Trophoblast cell (in vitro differentiated cells and primary cell): ENCODE measurements at regions not wholly inside any gene's neighbourhood (a gene's known extent, or its start where the extent isn't known, plus 50 kb on each side); places are given as distances from the start of the nearest gene placed in this dataset.

Experiments
- DNase-seq, 2 donors: peaks; one replicate each; pipeline ENCODE4 v3.0.0-alpha.2; 2016
- H2AFZ ChIP-seq: 2 replicates; pipeline ENCODE4 v1.6.1; 2013; ENCODE audit warnings: low read length, moderate library complexity, mild to moderate bottlenecking; ENCODE audit not compliant: insufficient read depth, poor library complexity
- H2AK5ac ChIP-seq: 2 replicates; pipeline ENCODE4 v1.6.1; 2013; ENCODE audit warnings: mild to moderate bottlenecking, low read length
- H2BK120ac ChIP-seq: 2 replicates; pipeline ENCODE4 v1.6.1; 2013; ENCODE audit warnings: low read length, mild to moderate bottlenecking, moderate library complexity; ENCODE audit not compliant: insufficient read depth, poor library complexity
- H2BK12ac ChIP-seq: 2 replicates; pipeline ENCODE4 v1.6.1; 2013; ENCODE audit warnings: mild to moderate bottlenecking, low read length, moderate library complexity
- H2BK5ac ChIP-seq: 2 replicates; pipeline ENCODE4 v1.6.1; 2013; ENCODE audit warnings: low read length, low read depth, moderate library complexity, mild to moderate bottlenecking; ENCODE audit not compliant: poor library complexity
- H3K14ac ChIP-seq: 2 replicates; pipeline ENCODE4 v1.6.1; 2013; ENCODE audit warnings: mild to moderate bottlenecking, low read length
- H3K18ac ChIP-seq: 2 replicates; pipeline ENCODE4 v1.6.1; 2013; ENCODE audit warnings: mild to moderate bottlenecking, low read length
- H3K23ac ChIP-seq: 2 replicates; pipeline ENCODE4 v1.6.1; 2013; ENCODE audit warnings: low read length
- H3K27ac ChIP-seq: 2 replicates; pipeline ENCODE4 v1.5.1; 2013; ENCODE audit warnings: low read depth, mild to moderate bottlenecking, inconsistent platforms, low read length, moderate library complexity
- H3K27me3 ChIP-seq: 2 replicates; pipeline ENCODE4 v1.6.1; 2013; ENCODE audit warnings: inconsistent platforms, mild to moderate bottlenecking, low read length, moderate library complexity; ENCODE audit not compliant: insufficient read depth
- H3K36me3 ChIP-seq, 2 experiments: 1 replicate in 1 of 2; 2 replicates in 1 of 2; pipeline ENCODE4 v1.6.1; 2013; ENCODE audit warnings: low read length in 2 of 2, mild to moderate bottlenecking in 2 of 2, moderate library complexity in 1 of 2; ENCODE audit not compliant: insufficient read depth in 2 of 2, control insufficient read depth in 1 of 2
- H3K4ac ChIP-seq: 2 replicates; pipeline ENCODE4 v1.6.1; 2013; ENCODE audit warnings: low read depth, mild to moderate bottlenecking, low read length, moderate library complexity
- H3K4me1 ChIP-seq, 2 experiments: 1 replicate in 1 of 2; 2 replicates in 1 of 2; pipeline ENCODE4 v1.6.1; 2013; ENCODE audit warnings: low read length in 2 of 2, mild to moderate bottlenecking in 2 of 2, moderate library complexity in 1 of 2; ENCODE audit not compliant: insufficient read depth in 2 of 2, control insufficient read depth in 1 of 2
- H3K4me2 ChIP-seq: 2 replicates; pipeline ENCODE4 v1.6.1; 2013; ENCODE audit warnings: inconsistent platforms, mild to moderate bottlenecking, low read length, moderate library complexity
- H3K4me3 ChIP-seq: 2 replicates; pipeline ENCODE4 v1.5.1; 2013; ENCODE audit warnings: mild to moderate bottlenecking, low read depth, low read length, inconsistent platforms
- H3K79me1 ChIP-seq: one replicate; pipeline ENCODE4 v1.6.1; 2013; ENCODE audit warnings: low read length
- H3K79me2 ChIP-seq: 2 replicates; pipeline ENCODE4 v1.6.1; 2013; ENCODE audit warnings: low read length, mild to moderate bottlenecking; ENCODE audit not compliant: control insufficient read depth, insufficient read depth, poor library complexity
- H3K9ac ChIP-seq: 2 replicates; pipeline ENCODE4 v1.6.1; 2013; ENCODE audit warnings: mild to moderate bottlenecking, low read length
- H3K9me3 ChIP-seq: 2 replicates; pipeline ENCODE4 v1.6.1; 2013; ENCODE audit warnings: low read depth, mild to moderate bottlenecking, control low read depth, inconsistent platforms, low read length; ENCODE audit not compliant: insufficient read depth
- H4K12ac ChIP-seq: 2 replicates; pipeline ENCODE4 v1.6.1; 2013; ENCODE audit warnings: low read depth, mild to moderate bottlenecking, low read length, moderate library complexity
- H4K8ac ChIP-seq: 2 replicates; pipeline ENCODE4 v1.6.1; 2013; ENCODE audit warnings: low read depth, mild to moderate bottlenecking, low read length, moderate library complexity
- H4K91ac ChIP-seq: one replicate; pipeline ENCODE4 v1.6.1; 2013; ENCODE audit warnings: low read depth, mild to moderate bottlenecking, low read length, moderate library complexity
- WGBS: extraction: QIAGEN DNeasy Blood & Tissue Kit; methylation state at CpG from one replicate; pipeline ENCODE4 v1.1.7; 2013; ENCODE audit warnings: missing lambda C conversion rate; ENCODE audit not compliant: insufficient read length, insufficient coverage; ENCODE audit errors: extremely low coverage; 5-methylcytosine and 5-hydroxymethylcytosine counted together

- Histone ChIP-seq H2BK12ac (no peak overlapping the region), H3K79me1 (no peaks in the 10 kb centered on the region), H3K36me3 (no peaks in the 10 kb centered on the region), H2AK5ac (no peak overlapping the region), H3K23ac (no peak overlapping the region), H3K27me3 (no peaks in the 10 kb centered on the region), H2BK5ac (no peak overlapping the region), H2AFZ (no peak overlapping the region), H3K14ac (no peak overlapping the region), H2BK120ac (no peak overlapping the region), H4K91ac (no peak overlapping the region), H3K4me1 (no peaks in the 10 kb centered on the region), H3K18ac (no peak overlapping the region), H4K12ac (no peak overlapping the region), H3K4ac (no peak overlapping the region), H3K79me2 (no peaks in the 10 kb centered on the region), H4K8ac (no peak overlapping the region), H3K9me3 (peaks cover 4% of the 10 kb centered on the region), H3K27ac (no peak overlapping the region), H3K9ac (no peak overlapping the region), H3K4me3 (no peak overlapping the region), H3K4me2 (no peak overlapping the region)
- no peak for DNase-seq
- no CpG with 5 or more reads among the region's 1 CpG for WGBS
Observed at GRCh38 chr16:82319038-82319437, 149.0 kb upstream of the MPHOSPH6 start.

- H3K9me3 ChIP-seq: peaks cover 3% of the 10 kb centered on the region
- H3K27ac ChIP-seq: no peak overlapping the region
- no peaks in the 10 kb centered on the region for H3K4me1 ChIP-seq
- no peaks in the 10 kb centered on the region for H3K79me1 ChIP-seq
- no peak overlapping the region for H3K4ac ChIP-seq
- no peak overlapping the region for H3K14ac ChIP-seq
- no peak overlapping the region for H2BK12ac ChIP-seq
- no peak overlapping the region for H2AK5ac ChIP-seq
- H2AFZ ChIP-seq: no peak overlapping the region
- no peak overlapping the region for H3K4me2 ChIP-seq
- no peak overlapping the region for H2BK120ac ChIP-seq
- DNase-seq: no peak
- no peak overlapping the region for H4K91ac ChIP-seq
- no peak overlapping the region for H3K4me3 ChIP-seq
- no peak overlapping the region for H3K18ac ChIP-seq
- H3K23ac ChIP-seq: no peak overlapping the region
- no peak overlapping the region for H3K9ac ChIP-seq
- H3K27me3 ChIP-seq: no peaks in the 10 kb centered on the region
- H3K79me2 ChIP-seq: no peaks in the 10 kb centered on the region
- no peak overlapping the region for H4K12ac ChIP-seq
- no peaks in the 10 kb centered on the region for H3K36me3 ChIP-seq
- no CpG with 5 or more reads among the region's 7 CpGs for WGBS
- H4K8ac ChIP-seq: no peak overlapping the region
- H2BK5ac ChIP-seq: no peak overlapping the region
Observed at GRCh38 chr16:82317411-82318167, 147.6 kb upstream of the MPHOSPH6 start.

- no peak overlapping the region for H3K18ac ChIP-seq
- H2AFZ ChIP-seq: no peak overlapping the region
- H2BK12ac ChIP-seq: no peak overlapping the region
- DNase-seq: no peak
- H2BK5ac ChIP-seq: no peak overlapping the region
- no peak overlapping the region for H4K12ac ChIP-seq
- no peak overlapping the region for H3K23ac ChIP-seq
- no peak overlapping the region for H3K9ac ChIP-seq
- no peaks in the 10 kb centered on the region for H3K79me1 ChIP-seq
- H3K14ac ChIP-seq: no peak overlapping the region
- no peaks in the 10 kb centered on the region for H3K27me3 ChIP-seq
- H3K36me3 ChIP-seq: no peaks in the 10 kb centered on the region
- no peak overlapping the region for H3K4ac ChIP-seq
- H4K8ac ChIP-seq: no peak overlapping the region
- no peak overlapping the region for H3K27ac ChIP-seq
- no peak overlapping the region for H3K4me2 ChIP-seq
- no peak overlapping the region for H4K91ac ChIP-seq
- H3K79me2 ChIP-seq: no peaks in the 10 kb centered on the region
- no peak overlapping the region for H2BK120ac ChIP-seq
- H3K4me1 ChIP-seq: no peaks in the 10 kb centered on the region
- H3K4me3 ChIP-seq: no peak overlapping the region
- no CpG with 5 or more reads among the region's 1 CpG for WGBS
- H2AK5ac ChIP-seq: no peak overlapping the region
- H3K9me3 ChIP-seq: peaks cover 5% of the 10 kb centered on the region
Observed at GRCh38 chr16:82313754-82314153, 143.7 kb upstream of the MPHOSPH6 start.

- Histone ChIP-seq H3K9me3 (peaks cover 5% of the 10 kb centered on the region), H3K4me2 (no peak overlapping the region)
Observed at GRCh38 chr16:82311528-82311927, 141.5 kb upstream of the MPHOSPH6 start.

More at GRCh38 chr16:82311528-82311927, 141.5 kb upstream of the MPHOSPH6 start:
- Histone ChIP-seq H2AFZ (no peak overlapping the region), H3K27me3 (no peaks in the 10 kb centered on the region), H2BK120ac (no peak overlapping the region), H3K4me3 (peak overlapping the region; percentile 52), H3K14ac (no peak overlapping the region), H3K79me1 (no peaks in the 10 kb centered on the region), H3K4ac (no peak overlapping the region), H2AK5ac (no peak overlapping the region), H3K23ac (no peak overlapping the region), H3K9ac (no peak overlapping the region), H3K27ac (no peak overlapping the region), H4K8ac (no peak overlapping the region), H2BK12ac (no peak overlapping the region), H3K79me2 (no peaks in the 10 kb centered on the region), H2BK5ac (no peak overlapping the region), H4K91ac (no peak overlapping the region), H3K4me1 (no peaks in the 10 kb centered on the region), H4K12ac (no peak overlapping the region), H3K36me3 (no peaks in the 10 kb centered on the region), H3K18ac (no peak overlapping the region)
- no peak for DNase-seq
- no CpG with 5 or more reads among the region's 5 CpGs for WGBS
